Mucosa of gallbladder (tissue), 1 donor: ENCODE measurements at regions not wholly inside any gene's neighbourhood (a gene's known extent, or its start where the extent isn't known, plus 50 kb on each side); places are given as distances from the start of the nearest gene placed in this dataset.

ENCODE experiments used
- DNase-seq: peaks from one replicate; pipeline ENCODE4 v3.0.0-alpha.2; 2020; ENCODE audit warnings: low spot score
- donor health status: DM: no; HTN: no; CAD: no.

DNA sequence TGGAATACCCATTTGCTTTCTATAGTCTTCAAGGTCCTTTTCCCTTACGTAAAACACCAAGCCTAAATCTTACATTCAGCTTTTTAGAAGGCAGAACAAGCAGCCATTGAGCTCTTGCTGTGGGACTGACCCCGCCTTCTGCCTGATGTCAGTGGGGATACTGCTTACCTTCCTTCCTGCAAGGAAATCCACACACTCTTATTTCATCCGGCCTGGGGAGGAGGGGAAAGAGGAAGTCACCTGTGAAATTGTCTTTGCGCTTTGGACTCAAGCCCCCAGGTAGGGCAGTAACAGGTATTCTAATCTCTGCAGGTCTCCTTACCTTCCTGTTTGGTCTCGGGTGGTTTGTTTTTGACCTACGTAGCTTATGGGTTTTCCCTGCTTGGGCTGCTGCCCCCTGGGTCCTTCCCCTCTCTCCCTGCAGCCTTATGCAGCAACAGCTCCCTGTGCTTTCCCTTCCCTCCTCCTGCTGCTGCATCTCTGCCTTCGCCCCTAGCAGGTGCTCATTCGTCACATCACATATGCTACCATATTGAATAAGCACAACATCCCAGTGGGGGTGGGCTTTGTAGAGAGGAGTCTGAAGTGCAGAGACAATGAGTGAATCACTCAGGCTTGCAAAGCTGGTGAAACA lies 402.5 kb upstream of the TRIB2 start:
- DNase-seq, result no peak

DNA sequence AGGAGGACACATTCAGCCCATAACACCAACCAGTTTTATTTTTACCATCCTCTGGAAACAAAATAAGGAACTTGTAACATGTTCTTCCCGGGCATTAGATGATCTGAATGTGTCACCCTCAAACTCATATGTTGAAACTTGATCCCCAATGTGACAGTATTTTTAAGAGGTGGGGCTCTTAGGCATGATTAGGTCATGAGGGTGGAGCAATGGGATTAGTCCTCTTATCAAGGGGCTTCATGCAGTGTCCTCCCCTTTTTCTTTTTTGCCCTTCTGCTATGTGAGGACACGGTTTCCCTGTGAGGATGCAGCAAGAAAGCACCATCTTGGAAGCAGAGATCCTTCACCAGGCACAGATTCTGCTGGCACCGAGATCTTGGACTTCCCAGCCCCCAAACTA lies 401.5 kb upstream of the TRIB2 start:
- no peak for DNase-seq

DNA sequence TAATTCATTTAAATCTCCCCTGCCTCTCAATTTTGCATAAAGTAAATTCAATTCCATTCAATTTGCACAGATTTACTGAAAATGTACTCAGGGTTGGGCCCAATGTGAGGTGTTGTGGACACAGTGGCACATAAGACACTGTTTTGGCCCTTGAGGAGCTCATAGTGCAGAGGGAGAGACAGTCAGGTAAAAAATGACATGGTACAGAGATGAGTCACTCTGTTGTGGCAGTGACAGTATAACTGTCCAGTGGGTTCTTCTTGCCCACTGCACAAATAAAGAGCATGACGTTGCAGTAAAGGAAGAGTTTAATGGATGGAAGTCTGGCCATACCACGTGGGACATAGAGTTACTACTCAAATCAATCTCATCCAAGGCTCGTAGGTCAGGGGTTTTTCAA lies 400.3 kb upstream of the TRIB2 start:
- DNase-seq, result no peak

DNA sequence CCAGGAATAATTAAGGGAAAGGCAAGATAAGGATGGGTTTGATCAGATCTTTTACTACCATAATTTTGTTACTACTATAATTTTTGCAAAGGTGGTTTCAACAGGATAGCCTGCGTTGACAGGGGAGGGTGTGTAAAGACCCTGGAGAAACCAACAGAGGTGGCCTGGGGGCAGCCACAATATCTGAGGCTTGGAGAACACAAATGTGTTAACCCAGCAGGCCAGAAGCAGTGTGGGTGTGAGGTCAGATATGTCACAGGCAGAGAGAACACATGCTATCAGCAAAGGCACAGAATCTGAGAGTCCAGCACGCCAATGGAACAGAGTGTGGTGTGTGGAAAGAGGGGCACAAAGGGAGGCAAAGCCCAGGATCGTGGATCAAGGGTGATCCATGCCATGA lies 399.4 kb upstream of the TRIB2 start:
- no peak for DNase-seq

DNA sequence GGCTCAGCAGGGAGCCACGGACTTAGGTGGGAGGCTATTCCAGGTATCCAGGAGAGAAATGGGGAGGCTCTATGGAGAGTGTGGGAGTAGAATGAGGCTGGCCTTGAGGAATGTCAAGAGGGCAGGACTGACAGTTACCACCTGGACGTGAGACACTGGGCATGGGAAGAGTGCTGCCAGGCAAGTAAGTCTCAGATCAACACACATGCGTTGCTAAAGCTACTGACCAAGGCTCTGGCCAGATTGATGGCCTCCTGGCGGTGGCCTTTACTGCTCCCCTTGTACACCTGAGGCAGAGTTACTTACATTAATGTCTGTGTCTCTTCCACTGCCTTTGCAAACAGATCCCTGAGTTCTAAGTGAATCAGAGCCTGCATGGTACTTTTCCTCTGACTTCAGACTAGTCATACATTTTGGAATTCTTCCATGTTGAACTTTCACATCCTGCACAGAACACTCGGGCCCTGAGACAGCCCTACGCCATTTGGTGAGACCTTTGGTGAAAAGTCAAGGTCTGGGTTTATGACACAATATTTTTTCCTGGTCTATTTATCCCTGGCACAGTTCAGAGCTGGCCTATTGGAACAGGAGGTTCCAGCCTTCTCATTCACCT lies 398.8 kb upstream of the TRIB2 start:
- DNase-seq, result no peak

DNA sequence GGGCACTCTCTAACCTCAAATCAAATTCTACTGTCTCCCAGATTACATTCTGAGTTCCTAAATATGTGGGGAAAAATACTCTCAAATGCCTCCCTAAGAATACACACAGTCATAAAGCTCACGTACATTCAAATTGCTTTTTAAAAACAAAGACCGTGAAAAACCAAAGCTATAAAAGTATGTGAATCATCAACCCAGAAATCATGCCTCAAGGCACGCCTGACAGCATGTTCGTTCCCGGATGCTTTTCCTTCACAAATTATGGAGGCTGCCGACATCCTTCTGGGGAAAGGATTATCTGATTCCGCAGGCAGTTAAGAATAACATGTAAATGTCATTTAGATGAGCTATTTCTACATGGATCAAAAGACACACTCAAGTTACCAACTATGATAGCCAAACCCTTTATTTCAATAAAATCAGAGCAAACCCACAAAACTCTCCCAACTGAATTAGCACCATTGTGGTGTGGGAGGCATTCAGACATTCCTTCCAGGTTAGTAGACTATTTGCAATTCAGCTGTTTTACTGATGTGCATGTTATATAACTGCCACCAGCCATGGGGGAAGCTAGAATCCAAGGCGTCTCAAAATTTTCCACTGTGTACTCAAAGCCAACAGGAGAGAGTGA lies 398.2 kb upstream of the TRIB2 start:
- no peak for DNase-seq

DNA sequence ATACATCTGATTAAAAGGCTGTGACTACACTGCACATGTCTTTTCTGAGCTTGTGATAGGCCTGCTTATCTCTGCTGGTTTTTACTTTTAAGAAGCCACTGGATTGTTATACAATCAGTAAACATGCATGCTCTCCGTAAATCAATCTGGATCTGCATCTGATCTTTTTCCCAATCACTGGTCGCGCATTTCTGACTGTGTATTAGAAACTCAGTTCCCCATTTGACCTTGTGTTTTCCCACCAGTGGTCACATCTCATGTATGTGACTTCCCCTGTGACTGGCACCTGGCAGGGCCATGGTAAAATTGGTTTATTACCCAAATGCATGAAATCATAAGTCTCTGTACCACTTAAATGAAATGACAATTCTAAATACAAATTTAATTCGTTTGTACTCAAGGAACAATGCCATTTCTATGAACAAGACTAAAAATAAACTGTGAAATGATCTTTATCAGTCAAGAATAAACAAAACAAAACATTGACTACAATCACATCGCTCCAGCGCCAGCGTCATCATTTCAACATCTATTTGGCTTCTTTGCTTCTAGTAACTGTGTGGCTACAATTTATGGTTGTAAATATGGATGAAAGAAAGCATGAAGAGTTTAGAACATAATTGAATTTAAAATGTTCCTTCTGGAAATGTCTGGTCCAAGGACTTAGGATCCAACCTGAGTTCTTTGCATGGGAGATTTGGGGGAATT lies 396.6 kb upstream of the TRIB2 start:
- DNase-seq, result no peak

DNA sequence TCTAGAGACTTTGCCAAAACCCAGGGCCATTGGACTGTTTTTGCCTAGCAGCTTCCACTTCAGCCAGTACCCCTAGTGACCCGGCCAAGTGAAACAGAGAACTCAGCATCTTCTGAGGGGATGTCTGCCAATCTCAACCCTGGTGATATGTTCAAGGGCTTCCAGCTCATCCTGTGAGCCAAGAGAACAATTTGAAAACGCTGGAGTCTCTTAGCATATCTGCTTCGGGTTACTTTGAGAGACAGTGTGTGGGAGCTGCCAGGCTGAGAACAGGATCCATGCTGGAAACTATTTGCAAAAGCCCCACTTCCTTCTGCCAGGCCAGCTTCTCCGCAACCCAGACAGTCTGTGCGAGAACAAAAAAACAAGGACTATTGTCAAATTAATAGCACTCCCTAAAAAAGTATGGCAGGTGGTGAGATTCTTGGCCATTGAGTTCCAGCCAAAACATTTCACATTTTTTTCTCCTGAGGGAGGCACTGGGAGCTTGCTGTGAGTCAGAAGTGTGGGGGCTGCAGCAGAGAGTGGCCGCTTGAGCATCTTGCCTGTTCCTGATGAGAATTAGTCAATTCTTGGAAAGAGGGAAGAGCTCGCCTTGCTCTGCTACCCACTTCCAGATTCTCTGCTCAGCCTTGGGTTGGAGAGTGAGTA lies 395.6 kb upstream of the TRIB2 start:
- DNase-seq, result no peak

DNA sequence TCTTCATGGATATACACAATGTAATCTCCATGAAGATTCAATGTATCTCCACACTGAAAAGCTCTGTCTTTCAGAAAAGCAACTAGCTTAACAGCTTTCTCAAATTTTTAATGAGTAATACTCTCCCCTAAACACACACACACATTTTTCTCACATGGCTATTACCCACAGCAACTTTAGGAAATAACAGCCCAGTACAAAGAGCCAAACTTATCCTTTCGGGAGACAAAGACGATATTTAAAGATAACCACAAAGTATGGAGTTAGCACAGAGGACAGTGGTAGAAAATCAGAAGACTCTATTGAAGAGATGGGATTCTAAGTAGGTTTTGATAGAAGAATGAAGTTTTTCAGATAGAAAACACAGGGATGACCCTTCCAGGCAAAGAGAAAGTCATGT lies 394.9 kb upstream of the TRIB2 start:
- no peak for DNase-seq

DNA sequence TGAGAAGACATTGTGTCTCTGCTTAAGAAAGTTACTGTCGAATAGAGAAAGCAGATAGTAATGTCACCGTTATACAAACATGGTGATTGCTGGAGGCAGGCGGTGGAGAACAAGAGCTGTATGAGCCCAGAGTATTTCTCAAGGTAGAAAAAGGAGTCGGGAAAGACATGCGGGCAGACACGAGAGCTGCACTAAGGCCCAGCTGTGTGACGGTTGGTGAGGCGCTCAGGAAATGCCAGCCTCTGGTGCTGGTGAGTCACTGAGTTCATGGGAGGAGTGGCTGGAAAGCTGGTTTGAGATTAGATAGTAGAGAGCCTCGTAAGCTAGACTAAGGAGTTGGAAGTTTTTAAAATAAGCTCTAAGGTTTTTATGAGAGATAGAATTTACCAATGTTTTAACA lies 390.9 kb upstream of the TRIB2 start:
- DNase-seq, result peak; percentile 35

DNA sequence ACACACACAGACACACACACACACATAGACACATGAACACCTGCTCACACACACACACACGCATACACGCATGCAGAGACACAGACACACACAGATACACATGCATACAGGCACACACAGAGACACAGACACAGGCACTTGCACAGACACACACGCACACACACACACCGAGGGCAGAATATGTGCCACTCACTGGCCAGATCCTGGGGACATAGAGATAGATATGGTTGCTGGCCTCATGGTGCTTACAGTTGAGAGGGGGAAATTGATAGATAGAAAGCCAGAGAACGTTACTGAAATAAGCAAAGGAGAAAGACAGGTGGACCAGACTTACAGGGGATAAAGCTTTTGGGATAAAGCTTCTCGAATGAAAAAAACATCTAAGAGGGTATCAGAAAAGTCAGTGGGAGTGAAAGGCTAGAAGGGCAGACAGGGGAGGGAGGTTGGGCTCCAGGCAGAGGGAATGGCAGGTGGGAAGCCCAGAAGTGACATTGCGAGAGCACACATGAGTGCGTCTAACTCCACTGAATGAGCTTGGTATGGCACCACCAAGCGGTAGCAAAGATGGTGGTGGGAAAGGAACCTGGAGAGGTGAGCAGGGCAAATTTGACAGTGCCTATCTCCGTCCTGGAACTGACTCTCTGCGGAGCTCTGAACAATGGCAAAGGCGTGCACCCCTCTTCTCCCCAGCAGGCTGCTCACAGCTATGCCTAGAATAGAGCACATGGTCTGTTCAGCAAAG lies 390.1 kb upstream of the TRIB2 start:
- no peak for DNase-seq

DNA sequence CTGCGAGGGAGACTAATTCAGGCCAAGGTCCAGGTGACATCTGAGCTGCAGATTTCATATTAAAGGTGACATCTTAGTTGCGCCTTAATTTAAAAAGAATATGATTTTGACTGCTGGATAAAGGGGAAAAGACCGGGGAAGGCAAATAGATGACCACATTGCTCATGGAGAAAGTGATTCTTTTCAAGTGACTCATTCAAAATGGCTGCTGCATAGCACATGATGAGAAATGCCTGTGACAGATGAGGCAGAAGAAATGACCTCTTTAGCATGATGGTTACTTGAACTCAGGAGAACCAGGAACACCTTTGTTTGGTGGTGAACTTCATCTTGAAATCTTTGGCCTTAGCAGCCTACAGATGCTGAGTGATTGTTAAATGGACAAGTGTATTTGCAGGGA lies 385.8 kb upstream of the TRIB2 start:
- no peak for DNase-seq

DNA sequence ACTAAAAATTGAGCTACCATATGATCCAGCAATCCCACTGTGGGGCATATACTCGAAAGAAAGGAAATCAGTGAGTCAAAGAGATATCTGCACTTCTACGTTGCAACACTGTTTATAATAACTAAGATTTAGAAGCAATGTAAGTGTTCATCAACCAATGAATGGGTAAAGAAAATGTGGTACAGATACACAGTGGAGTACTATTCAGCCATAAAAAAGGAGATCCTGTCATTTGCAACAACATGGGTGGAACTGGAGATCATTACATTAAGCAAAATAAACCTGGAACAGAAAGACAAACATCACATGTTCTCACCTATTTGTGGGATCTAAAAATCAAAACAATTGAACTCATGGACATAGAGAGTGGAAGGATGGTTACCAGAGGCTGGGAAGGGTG lies 385.0 kb upstream of the TRIB2 start:
- DNase-seq, result no peak

DNA sequence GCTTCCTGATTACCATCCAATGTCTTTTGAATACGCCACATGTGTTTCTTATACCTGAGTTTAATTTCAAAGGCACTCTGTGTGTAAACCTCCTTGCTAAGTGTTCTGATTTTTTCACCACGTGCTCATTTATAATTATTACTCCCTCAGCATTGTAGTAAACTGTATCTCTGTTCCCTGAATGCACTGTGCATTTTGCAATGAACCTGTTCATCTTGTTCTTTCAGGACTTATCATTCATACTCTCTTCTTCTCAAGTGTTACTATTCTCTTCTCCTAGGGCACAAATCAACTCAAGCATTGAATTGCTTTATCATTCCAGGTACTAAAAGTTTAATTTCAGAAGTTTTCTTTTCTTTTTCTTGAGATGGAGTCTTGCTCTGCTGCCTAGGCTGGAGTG lies 383.4 kb upstream of the TRIB2 start:
- DNase-seq, result no peak

DNA sequence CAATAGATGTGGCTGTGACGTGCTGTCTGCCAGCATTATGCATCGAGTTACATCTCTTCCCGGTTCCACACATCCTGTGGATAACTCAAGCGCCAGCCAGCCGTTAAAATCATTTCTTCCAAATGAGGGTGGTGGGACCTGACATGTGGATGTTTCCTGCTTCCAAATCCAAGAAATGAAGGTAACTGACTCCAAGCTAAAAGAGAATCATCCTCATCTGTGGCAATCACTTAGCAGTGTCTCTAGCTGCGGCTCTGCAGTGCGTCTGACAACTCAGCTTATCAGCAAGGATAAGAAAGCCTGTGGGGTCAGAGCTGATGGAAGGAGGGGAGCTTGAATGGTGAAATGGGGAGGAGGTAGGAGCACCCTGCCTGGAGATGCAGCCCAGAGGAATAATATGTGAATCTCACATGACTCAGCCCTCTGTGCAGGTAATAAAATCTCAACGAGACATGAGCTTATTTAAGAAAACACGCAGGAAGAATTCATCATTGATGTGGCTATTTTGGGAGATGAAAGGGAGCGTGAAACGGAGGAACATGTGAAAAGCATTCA lies 382.2 kb upstream of the TRIB2 start:
- DNase-seq, result no peak

DNA sequence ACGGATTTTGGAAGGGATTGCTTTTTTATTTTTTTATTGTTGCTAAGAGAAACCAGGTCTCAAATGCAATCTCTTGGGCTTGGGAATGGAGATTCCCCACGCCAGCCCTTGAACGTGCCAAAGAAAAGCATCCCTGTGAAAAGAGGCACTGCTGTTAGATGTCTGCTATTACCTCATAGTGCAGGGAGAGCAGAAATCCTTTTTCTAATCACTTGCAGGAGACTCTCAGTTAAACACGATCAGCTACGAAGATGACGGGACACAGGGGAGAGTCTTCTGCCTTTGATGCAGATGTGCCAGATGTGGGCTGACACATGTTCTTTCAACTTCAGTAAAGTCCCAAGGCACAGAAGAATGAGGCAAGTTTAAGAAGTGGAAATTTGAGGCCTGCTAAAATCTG lies 381.6 kb upstream of the TRIB2 start:
- no peak for DNase-seq

DNA sequence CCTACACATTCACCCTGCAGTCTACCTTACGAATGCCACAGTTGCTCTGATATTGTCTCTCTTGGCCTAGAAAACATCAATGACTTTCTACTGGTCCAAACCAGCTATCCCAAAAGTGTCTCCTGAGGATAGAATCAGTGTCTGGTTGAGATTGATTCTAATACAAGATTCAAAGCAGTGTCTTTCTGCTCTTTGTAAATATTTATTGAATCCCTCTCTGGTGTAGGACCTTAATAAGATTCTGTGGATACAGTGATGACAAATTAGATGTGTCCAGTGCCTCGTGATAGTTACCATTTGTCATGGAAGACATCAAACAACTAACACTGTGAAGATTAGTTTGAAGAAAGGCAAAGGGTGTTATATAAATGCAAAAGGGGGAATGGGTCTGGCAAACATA lies 380.7 kb upstream of the TRIB2 start:
- DNase-seq, result no peak

DNA sequence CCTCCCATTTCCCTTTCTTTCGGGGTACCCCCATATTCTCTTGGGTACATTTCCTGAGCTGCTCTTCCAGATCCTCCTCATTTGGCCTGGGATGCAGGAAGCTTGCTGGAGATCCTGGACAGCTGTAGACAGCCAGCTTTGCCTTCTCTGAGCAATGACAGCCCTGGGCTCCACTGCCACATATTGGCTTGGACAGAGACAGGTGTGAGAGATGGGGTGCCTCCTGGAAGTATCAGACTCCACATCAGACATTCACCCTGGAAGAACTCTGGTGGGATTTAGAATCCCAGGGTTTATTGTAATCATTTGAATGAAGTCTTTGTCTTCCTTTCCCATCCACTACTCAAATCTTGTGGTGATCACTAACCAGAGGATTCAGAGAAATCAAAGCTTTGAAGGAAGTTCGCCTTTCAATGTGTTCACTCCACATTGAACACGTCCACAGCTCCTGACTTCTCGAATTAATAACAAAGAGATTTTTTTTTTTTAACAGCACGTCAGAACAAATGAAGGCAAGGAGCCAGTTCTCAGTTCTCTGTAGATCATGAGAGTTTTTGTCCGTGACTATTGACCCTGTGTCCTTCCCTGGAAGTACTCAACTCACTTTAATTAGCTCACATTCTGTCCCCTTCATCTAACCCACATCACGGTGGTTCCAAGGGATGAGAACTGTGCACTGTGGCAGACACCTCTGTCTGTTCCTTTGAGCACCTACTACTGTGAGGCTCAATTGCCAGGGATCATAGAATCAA lies 377.6 kb upstream of the TRIB2 start:
- no peak for DNase-seq

DNA sequence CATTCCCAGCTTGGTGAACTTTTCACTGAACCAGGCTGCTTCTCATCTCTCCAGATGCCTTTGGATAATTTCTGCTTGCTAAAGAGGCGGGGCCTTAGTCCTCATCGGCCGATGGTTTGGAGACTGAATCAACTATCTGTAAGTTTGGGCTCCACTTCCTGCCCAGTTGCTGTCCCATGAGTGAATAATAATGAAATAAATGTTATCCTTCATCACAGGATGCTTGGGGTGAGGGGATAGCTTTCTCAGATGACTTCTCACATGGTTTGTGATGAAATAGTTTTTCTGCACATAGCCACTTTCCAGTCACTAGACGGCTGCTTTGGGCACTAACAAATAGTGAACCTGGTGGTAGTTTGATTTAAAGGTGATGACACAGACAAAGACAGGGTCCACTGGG lies 376.6 kb upstream of the TRIB2 start:
- no peak for DNase-seq

DNA sequence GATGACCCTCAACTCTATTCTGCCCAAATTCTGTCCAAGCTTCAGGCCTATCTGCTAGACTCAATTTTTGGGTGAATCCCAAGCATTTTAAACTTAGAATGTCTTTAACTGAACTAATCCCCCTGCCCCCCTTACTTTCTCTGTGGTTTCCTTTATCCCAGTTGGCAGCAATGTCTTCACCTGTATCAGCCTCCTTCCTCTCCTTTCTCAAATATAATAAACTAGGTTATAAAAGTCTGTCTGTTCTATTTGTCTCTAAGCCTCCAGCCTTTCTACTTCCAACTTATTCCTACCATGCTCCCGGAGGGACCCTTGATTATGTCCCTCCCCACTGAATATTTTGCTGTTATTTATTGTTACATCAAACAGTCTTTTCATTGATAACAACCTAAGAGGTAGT lies 375.5 kb upstream of the TRIB2 start:
- no peak for DNase-seq

DNA sequence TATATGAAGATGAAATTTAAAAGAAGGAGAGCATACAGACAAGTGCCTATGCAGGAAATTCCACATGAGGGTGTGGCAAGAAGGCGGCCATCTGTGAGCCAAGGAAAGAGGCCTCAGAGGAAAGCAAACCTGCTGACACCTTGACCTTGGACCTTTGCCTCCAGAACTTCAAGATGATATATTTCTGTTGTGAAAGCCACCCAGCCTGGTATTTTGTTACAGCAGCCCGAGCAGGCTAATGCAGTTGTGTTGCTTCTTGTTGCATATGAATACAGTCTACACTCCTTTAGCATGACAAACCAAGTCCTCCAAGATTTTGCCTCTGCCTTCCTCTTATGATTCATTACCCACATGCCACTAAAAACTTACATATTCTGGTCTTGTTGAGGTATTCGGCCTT lies 374.8 kb upstream of the TRIB2 start:
- DNase-seq, result no peak
